Upper lobe of left lung (tissue), 4 donors: ENCODE measurements at regions not wholly inside any gene's neighbourhood (a gene's known extent, or its start where the extent isn't known, plus 50 kb on each side); places are given as distances from the start of the nearest gene placed in this dataset.

Source experiments
- CTCF ChIP-seq, 6 experiments: fragments of 450-650 bp in 4 of 6; fragments of 200-600 bp in 2 of 6; sonication (generic) in 2 of 6; IDR thresholded peaks; one replicate each; pipeline ENCODE4 v1.5.1; 2016 to 2019; ENCODE audit warnings: antibody characterized with exemption in 6 of 6
- EP300 ChIP-seq, 4 donors: sonication (generic); formaldehyde crosslinking; IDR thresholded peaks; one replicate each; pipeline ENCODE4 v1.5.1; 2017; ENCODE audit warnings: antibody characterized with exemption in 4 of 4, control low read depth in 2 of 4
- POLR2A ChIP-seq, 4 donors: fragments of 450-650 bp; IDR thresholded peaks; one replicate each; pipeline ENCODE4 v1.5.1; 2016 to 2017; ENCODE audit warnings: antibody characterized with exemption in 4 of 4, mild to moderate bottlenecking in 2 of 4

- no peak for TF ChIP-seq POLR2A (IDR thresholded peaks at IDR 0.05)
- TF ChIP-seq CTCF (IDR thresholded peaks at IDR 0.05): no peak
- no peak for TF ChIP-seq EP300 (IDR thresholded peaks at IDR 0.05)
These were observed 161.2 kb upstream of the SIX2 start for GRCh38 chr2:45170191-45171135.
